A549 (cell line): ENCODE measurements at regions not wholly inside any gene's neighbourhood (a gene's known extent, or its start where the extent isn't known, plus 50 kb on each side); places are given as distances from the start of the nearest gene placed in this dataset.

ENCODE experiments used
- BHLHE40 ChIP-seq: IDR thresholded peaks from 2 replicates; pipeline ENCODE4 v1.6.1; 2012; ENCODE audit warnings: low read depth, low read length, inconsistent platforms
- CTCF ChIP-seq: fragments of >200 bp; sonication (Bioruptor Twin); formaldehyde crosslinking; IDR thresholded peaks from 3 replicates; pipeline ENCODE4 v1.5.1; 2016
- EP300 ChIP-seq, 2 experiments: fragments of >200 bp; sonication (Bioruptor Twin); formaldehyde crosslinking; IDR thresholded peaks; 2 replicates in 1 of 2; 3 replicates in 1 of 2; pipeline ENCODE4 v1.6.1; 2016 to 2017
- FOSB ChIP-seq: fragments of 250-450 bp; sonication (Bioruptor Pico); IDR thresholded peaks from 2 replicates; pipeline ENCODE4 v1.5.0; 2020; ENCODE audit warnings: mild to moderate bottlenecking, moderate library complexity
- KDM5A ChIP-seq: fragments of 200-600 bp; sonication (generic); IDR thresholded peaks from 2 replicates; pipeline ENCODE4 v1.6.1; 2016; ENCODE audit warnings: antibody characterized with exemption, mild to moderate bottlenecking
- NPAS2 ChIP-seq: fragments of 250-450 bp; sonication (Bioruptor Pico); IDR thresholded peaks from 2 replicates; pipeline ENCODE4 v1.8.0; 2022; ENCODE audit warnings: mild to moderate bottlenecking, moderate library complexity, borderline replicate concordance
- RAD21 ChIP-seq, 2 experiments: fragments of >200 bp in 1 of 2; sonication (Bioruptor Twin) in 1 of 2; formaldehyde crosslinking in 1 of 2; IDR thresholded peaks in 1 of 2; conservative IDR thresholded peaks in 1 of 2; 2 replicates in 1 of 2; 3 replicates in 1 of 2; pipeline ENCODE4 v1.6.1; 2012 to 2018; ENCODE audit warnings: inconsistent platforms in 1 of 2
- RNF2 ChIP-seq: fragments of 200-600 bp; sonication (generic); IDR thresholded peaks from 2 replicates; pipeline ENCODE4 v1.6.1; 2016; ENCODE audit warnings: low read depth, mild to moderate bottlenecking, antibody characterized with exemption, moderate library complexity, borderline replicate concordance
- ZNF302 ChIP-seq: fragments of 250-450 bp; sonication (Bioruptor Pico); IDR thresholded peaks from 2 replicates; pipeline ENCODE4 v1.9.0; 2021; ENCODE audit warnings: inconsistent platforms, mild to moderate bottlenecking, moderate library complexity

GRCh38 chr18:10318691-10318970 lies 135.8 kb upstream of the APCDD1 start:
- TF ChIP-seq EP300 (IDR thresholded peaks at IDR 0.05) (no peak), CTCF (no peak), KDM5A (no peak), FOSB (no peak), ZNF302 (CRISPR knock-in tag) (no peak), NPAS2 (CRISPR knock-in tag) (no peak), BHLHE40 (no peak), RAD21 (conservative IDR thresholded peaks at IDR 0.05 in 1 of 2, IDR thresholded peaks at IDR 0.05 in 1 of 2) (no peak), RNF2 (no peak)
